PFSK-1 (cell line): ENCODE measurements at regions not wholly inside any gene's neighbourhood (a gene's known extent, or its start where the extent isn't known, plus 50 kb on each side); places are given as distances from the start of the nearest gene placed in this dataset.

ENCODE experiments used
- FOXP2 ChIP-seq: optimal IDR thresholded peaks from 2 replicates; pipeline ENCODE3; 2011; ENCODE audit warnings: borderline replicate concordance, control low read depth, inconsistent platforms; ENCODE audit not compliant: insufficient read depth; ENCODE audit errors: extremely low read length, extremely low read depth
- POLR2AphosphoS5 ChIP-seq: IDR thresholded peaks from 2 replicates; pipeline ENCODE4 v1.6.1; 2012; ENCODE audit warnings: low read depth, mild to moderate bottlenecking, control low read depth, low read length, moderate library complexity
- REST ChIP-seq, 2 experiments: IDR thresholded peaks; 2 replicates each; pipeline versions ENCODE4 v1.6.1 to v1.8.0; 2011 to 2012; ENCODE audit warnings: low read depth in 2 of 2, low read length in 2 of 2, control low read depth in 1 of 2, inconsistent platforms in 1 of 2, mild to moderate bottlenecking in 1 of 2, moderate library complexity in 1 of 2; ENCODE audit not compliant: insufficient read depth in 1 of 2
- SIN3A ChIP-seq: IDR thresholded peaks from 2 replicates; pipeline ENCODE4 v1.6.1; 2012; ENCODE audit warnings: mild to moderate bottlenecking, low read length, moderate library complexity, borderline replicate concordance; ENCODE audit not compliant: insufficient read depth
- TAF1 ChIP-seq: IDR thresholded peaks from 2 replicates; pipeline ENCODE4 v1.6.1; 2012; ENCODE audit warnings: low read length, control low read depth, borderline replicate concordance; ENCODE audit not compliant: insufficient read depth

DNA sequence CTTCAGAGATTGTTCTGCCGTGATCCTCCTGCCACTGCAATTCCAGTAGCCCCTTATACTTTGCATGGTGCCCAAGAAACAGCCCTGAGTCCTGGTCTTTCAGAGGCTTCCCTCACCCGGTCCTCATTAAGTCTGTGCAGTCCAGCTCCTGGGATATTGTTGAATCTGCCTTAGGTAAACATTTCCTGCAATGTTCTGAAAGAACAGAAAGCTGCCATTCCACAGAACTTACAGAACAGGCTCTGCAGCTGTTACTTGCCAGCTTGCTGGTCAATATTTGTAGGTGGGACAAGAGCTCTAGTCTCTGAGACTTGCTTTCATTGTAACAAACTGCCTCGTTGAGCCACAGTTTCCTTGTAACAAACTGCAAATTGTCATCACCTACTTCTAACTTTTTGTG lies 115.0 kb upstream of the KIF5B start:
- TF ChIP-seq FOXP2: no peak
- no peak for TF ChIP-seq REST (IDR thresholded peaks at IDR 0.05; ENCODE audit: insufficient read depth in 1 of 2, low read depth in 2 of 2, low read length in 2 of 2)
- no peak for TF ChIP-seq SIN3A
- TF ChIP-seq TAF1: no peak
- TF ChIP-seq POLR2AphosphoS5: no peak

- TF ChIP-seq REST (IDR thresholded peaks at IDR 0.05; ENCODE audit: insufficient read depth in 1 of 2, low read depth in 2 of 2, low read length in 2 of 2) (no peak), POLR2AphosphoS5 (no peak), SIN3A (no peak), FOXP2 (no peak), TAF1 (no peak)
Measured at GRCh38 chr10:32169556-32169955, 113.3 kb upstream of the KIF5B start.

- TF ChIP-seq POLR2AphosphoS5: no peak
- TF ChIP-seq REST (IDR thresholded peaks at IDR 0.05; ENCODE audit: insufficient read depth in 1 of 2, low read depth in 2 of 2, low read length in 2 of 2): no peak
- no peak for TF ChIP-seq TAF1
- TF ChIP-seq SIN3A: no peak
- no peak for TF ChIP-seq FOXP2
Measured at GRCh38 chr10:32167450-32167849, 111.2 kb upstream of the KIF5B start.

GRCh38 chr10:32166365-32166764 lies 110.1 kb upstream of the KIF5B start:
- TF ChIP-seq REST (IDR thresholded peaks at IDR 0.05; ENCODE audit: insufficient read depth in 1 of 2, low read depth in 2 of 2, low read length in 2 of 2) (no peak), FOXP2 (no peak), TAF1 (no peak), POLR2AphosphoS5 (no peak), SIN3A (no peak)

GRCh38 chr10:32163762-32164148 lies 107.5 kb upstream of the KIF5B start:
- TF ChIP-seq TAF1 (no peak), FOXP2 (no peak), REST (IDR thresholded peaks at IDR 0.05; ENCODE audit: insufficient read depth in 1 of 2, low read depth in 2 of 2, low read length in 2 of 2) (no peak), POLR2AphosphoS5 (no peak), SIN3A (no peak)
